GM18868 (cell line): ENCODE measurements at regions not wholly inside any gene's neighbourhood (a gene's known extent, or its start where the extent isn't known, plus 50 kb on each side); places are given as distances from the start of the nearest gene placed in this dataset.
A peak's percentile ranks its signal among the peaks of the same experiment; 100 is the strongest.

Source experiments
- ATAC-seq: cut with Tn5 transposase; IDR thresholded peaks from one replicate; pipeline ENCODE4 v1.9.1; 2021; ENCODE audit warnings: mild to moderate bottlenecking, moderate library complexity; ENCODE audit not compliant: unreplicated experiment

- ATAC-seq = peak; percentile 50
These were observed 1459.4 kb upstream of the TENM4 start for GRCh38 chr11:80900265-80900664.

- peak; percentile 75 for ATAC-seq
These were observed 1458.6 kb upstream of the TENM4 start for GRCh38 chr11:80899381-80899780.

GRCh38 chr11:80898910-80899309 lies 1458.1 kb upstream of the TENM4 start:
- peak; percentile 37 for ATAC-seq

GRCh38 chr11:80886684-80887083 lies 1445.9 kb upstream of the TENM4 start:
- no peak for ATAC-seq

GRCh38 chr11:80873310-80873999 lies 1432.6 kb upstream of the TENM4 start:
- peak; percentile 87 for ATAC-seq

- ATAC-seq = no peak
These were observed 1431.4 kb upstream of the TENM4 start for GRCh38 chr11:80872116-80872728.

- no peak for ATAC-seq
These were observed 1428.0 kb upstream of the TENM4 start for GRCh38 chr11:80868831-80869230.

- no peak for ATAC-seq
These were observed 1421.2 kb upstream of the TENM4 start for GRCh38 chr11:80862011-80862410.

GRCh38 chr11:80861193-80861592 lies 1420.4 kb upstream of the TENM4 start:
- ATAC-seq = no peak

GRCh38 chr11:80860632-80861031 lies 1419.8 kb upstream of the TENM4 start:
- ATAC-seq = no peak

- no peak for ATAC-seq
These were observed 1415.2 kb upstream of the TENM4 start for GRCh38 chr11:80856066-80856465.

GRCh38 chr11:80855426-80855825 lies 1414.6 kb upstream of the TENM4 start:
- no peak for ATAC-seq

GRCh38 chr11:80849253-80849652 lies 1408.4 kb upstream of the TENM4 start:
- ATAC-seq = peak; percentile 62

- peak; percentile 92 for ATAC-seq
These were observed 1406.1 kb upstream of the TENM4 start for GRCh38 chr11:80846979-80847378.

- ATAC-seq = no peak
These were observed 1405.6 kb upstream of the TENM4 start for GRCh38 chr11:80846442-80846841.

- ATAC-seq = no peak
These were observed 1403.4 kb upstream of the TENM4 start for GRCh38 chr11:80844110-80844819.

GRCh38 chr11:80843266-80843974 lies 1402.6 kb upstream of the TENM4 start:
- ATAC-seq = peak; percentile 52

GRCh38 chr11:80842246-80842645 lies 1401.4 kb upstream of the TENM4 start:
- no peak for ATAC-seq

GRCh38 chr11:80841675-80842074 lies 1400.8 kb upstream of the TENM4 start:
- no peak for ATAC-seq

- peak; percentile 71 for ATAC-seq
These were observed 1397.3 kb upstream of the TENM4 start for GRCh38 chr11:80838153-80838552.

GRCh38 chr11:80837051-80837450 lies 1396.2 kb upstream of the TENM4 start:
- no peak for ATAC-seq
